PFSK-1 (cell line): ENCODE measurements at regions not wholly inside any gene's neighbourhood (a gene's known extent, or its start where the extent isn't known, plus 50 kb on each side); places are given as distances from the start of the nearest gene placed in this dataset.

Experiments used
- POLR2AphosphoS5 ChIP-seq: IDR thresholded peaks from 2 replicates; pipeline ENCODE4 v1.6.1; 2012; ENCODE audit warnings: low read depth, mild to moderate bottlenecking, control low read depth, low read length, moderate library complexity
- SIN3A ChIP-seq: IDR thresholded peaks from 2 replicates; pipeline ENCODE4 v1.6.1; 2012; ENCODE audit warnings: mild to moderate bottlenecking, low read length, moderate library complexity, borderline replicate concordance; ENCODE audit not compliant: insufficient read depth
- TAF1 ChIP-seq: IDR thresholded peaks from 2 replicates; pipeline ENCODE4 v1.6.1; 2012; ENCODE audit warnings: low read length, control low read depth, borderline replicate concordance; ENCODE audit not compliant: insufficient read depth
- TF ChIP-seq, protein P1 (sequence below), 2 experiments: IDR thresholded peaks; 2 replicates each; pipeline versions ENCODE4 v1.6.1 to v1.8.0; 2011 to 2012; ENCODE audit warnings: low read depth in 2 of 2, low read length in 2 of 2, control low read depth in 1 of 2, inconsistent platforms in 1 of 2, mild to moderate bottlenecking in 1 of 2, moderate library complexity in 1 of 2; ENCODE audit not compliant: insufficient read depth in 1 of 2

- TF ChIP-seq POLR2AphosphoS5 (no peak), TAF1 (no peak), SIN3A (no peak)
- TF ChIP-seq, protein P1, sequence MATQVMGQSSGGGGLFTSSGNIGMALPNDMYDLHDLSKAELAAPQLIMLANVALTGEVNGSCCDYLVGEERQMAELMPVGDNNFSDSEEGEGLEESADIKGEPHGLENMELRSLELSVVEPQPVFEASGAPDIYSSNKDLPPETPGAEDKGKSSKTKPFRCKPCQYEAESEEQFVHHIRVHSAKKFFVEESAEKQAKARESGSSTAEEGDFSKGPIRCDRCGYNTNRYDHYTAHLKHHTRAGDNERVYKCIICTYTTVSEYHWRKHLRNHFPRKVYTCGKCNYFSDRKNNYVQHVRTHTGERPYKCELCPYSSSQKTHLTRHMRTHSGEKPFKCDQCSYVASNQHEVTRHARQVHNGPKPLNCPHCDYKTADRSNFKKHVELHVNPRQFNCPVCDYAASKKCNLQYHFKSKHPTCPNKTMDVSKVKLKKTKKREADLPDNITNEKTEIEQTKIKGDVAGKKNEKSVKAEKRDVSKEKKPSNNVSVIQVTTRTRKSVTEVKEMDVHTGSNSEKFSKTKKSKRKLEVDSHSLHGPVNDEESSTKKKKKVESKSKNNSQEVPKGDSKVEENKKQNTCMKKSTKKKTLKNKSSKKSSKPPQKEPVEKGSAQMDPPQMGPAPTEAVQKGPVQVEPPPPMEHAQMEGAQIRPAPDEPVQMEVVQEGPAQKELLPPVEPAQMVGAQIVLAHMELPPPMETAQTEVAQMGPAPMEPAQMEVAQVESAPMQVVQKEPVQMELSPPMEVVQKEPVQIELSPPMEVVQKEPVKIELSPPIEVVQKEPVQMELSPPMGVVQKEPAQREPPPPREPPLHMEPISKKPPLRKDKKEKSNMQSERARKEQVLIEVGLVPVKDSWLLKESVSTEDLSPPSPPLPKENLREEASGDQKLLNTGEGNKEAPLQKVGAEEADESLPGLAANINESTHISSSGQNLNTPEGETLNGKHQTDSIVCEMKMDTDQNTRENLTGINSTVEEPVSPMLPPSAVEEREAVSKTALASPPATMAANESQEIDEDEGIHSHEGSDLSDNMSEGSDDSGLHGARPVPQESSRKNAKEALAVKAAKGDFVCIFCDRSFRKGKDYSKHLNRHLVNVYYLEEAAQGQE (IDR thresholded peaks at IDR 0.05; ENCODE audit: insufficient read depth in 1 of 2, low read depth in 2 of 2, low read length in 2 of 2): no peak
Measured at GRCh38 chr1:191818198-191818597, 340.1 kb upstream of the RGS18 start.
